ENCODE measurements at regions not wholly inside any gene's neighbourhood (a gene's known extent, or its start where the extent isn't known, plus 50 kb on each side); places are given as distances from the start of the nearest gene placed in this dataset.

DNA sequence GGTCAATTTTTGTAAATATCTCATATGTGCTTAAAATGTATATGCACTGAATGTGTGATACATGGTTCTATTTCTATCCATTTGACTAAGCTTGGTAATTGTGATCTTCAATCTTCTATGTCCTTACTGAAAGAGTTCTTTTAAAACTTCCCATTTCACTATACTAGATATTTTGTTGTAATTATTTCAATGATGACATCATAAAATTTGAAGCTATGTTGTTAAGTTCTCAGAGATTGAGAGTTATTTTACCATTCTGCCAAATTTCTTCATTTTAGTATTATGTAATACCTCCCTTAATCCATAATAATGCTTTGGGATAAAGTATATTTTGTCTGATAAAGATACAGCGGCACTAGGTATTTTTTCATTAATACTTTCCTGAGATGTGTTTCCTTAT lies 1307.3 kb downstream of the RPA4 start:
- TF ChIP-seq, protein P1, sequence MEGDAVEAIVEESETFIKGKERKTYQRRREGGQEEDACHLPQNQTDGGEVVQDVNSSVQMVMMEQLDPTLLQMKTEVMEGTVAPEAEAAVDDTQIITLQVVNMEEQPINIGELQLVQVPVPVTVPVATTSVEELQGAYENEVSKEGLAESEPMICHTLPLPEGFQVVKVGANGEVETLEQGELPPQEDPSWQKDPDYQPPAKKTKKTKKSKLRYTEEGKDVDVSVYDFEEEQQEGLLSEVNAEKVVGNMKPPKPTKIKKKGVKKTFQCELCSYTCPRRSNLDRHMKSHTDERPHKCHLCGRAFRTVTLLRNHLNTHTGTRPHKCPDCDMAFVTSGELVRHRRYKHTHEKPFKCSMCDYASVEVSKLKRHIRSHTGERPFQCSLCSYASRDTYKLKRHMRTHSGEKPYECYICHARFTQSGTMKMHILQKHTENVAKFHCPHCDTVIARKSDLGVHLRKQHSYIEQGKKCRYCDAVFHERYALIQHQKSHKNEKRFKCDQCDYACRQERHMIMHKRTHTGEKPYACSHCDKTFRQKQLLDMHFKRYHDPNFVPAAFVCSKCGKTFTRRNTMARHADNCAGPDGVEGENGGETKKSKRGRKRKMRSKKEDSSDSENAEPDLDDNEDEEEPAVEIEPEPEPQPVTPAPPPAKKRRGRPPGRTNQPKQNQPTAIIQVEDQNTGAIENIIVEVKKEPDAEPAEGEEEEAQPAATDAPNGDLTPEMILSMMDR (IDR thresholded peaks at IDR 0.05): no peak
- TF ChIP-seq POLR2A (IDR thresholded peaks at IDR 0.05) (no peak), EP300 (IDR thresholded peaks at IDR 0.05) (no peak)
